NCI-H748 (cell line): ENCODE measurements at regions not wholly inside any gene's neighbourhood (a gene's known extent, or its start where the extent isn't known, plus 50 kb on each side); places are given as distances from the start of the nearest gene placed in this dataset.
"Not testable (repeated sequence)": the region's sequence is repeated elsewhere in the genome, so short reads cannot be mapped to it uniquely, and the experiment has no call there.

Source experiments
- DNase-seq: peaks from one replicate; lab custom pipeline; 2025; ENCODE audit not compliant: unreplicated experiment; lab: John Stamatoyannopoulos, UW

GRCh38 chr20:29687438-29687837, 1570.0 kb upstream of the DEFB115 start:
- no peak for DNase-seq

GRCh38 chr20:29689411-29690225, 1567.8 kb upstream of the DEFB115 start:
- DNase-seq: peak; percentile 89

- DNase-seq: no peak
Observed at GRCh38 chr20:29690274-29690673, 1567.2 kb upstream of the DEFB115 start.

- no peak for DNase-seq
Observed at GRCh38 chr20:29740601-29740950, 1516.9 kb upstream of the DEFB115 start.

GRCh38 chr20:29740951-29741593, 1516.4 kb upstream of the DEFB115 start:
- no peak for DNase-seq

- no peak for DNase-seq
Observed at GRCh38 chr20:29741594-29741893, 1515.9 kb upstream of the DEFB115 start.

GRCh38 chr20:29741894-29742698, 1515.4 kb upstream of the DEFB115 start:
- DNase-seq: no peak

GRCh38 chr20:29742699-29743100, 1514.8 kb upstream of the DEFB115 start:
- no peak for DNase-seq

GRCh38 chr20:29743101-29743931, 1514.1 kb upstream of the DEFB115 start:
- DNase-seq: no peak

- DNase-seq: no peak
Observed at GRCh38 chr20:29744071-29744470, 1513.4 kb upstream of the DEFB115 start.

- DNase-seq: not testable (repeated sequence)
Observed at GRCh38 chr20:29745534-29746245, 1511.8 kb upstream of the DEFB115 start.

- DNase-seq: no peak
Observed at GRCh38 chr20:29750268-29750899, 1507.1 kb upstream of the DEFB115 start.

GRCh38 chr20:29752644-29753425, 1504.6 kb upstream of the DEFB115 start:
- DNase-seq: peak; percentile 21

GRCh38 chr20:29753426-29753746, 1504.1 kb upstream of the DEFB115 start:
- DNase-seq: peak; percentile 92

GRCh38 chr20:29753879-29754278, 1503.6 kb upstream of the DEFB115 start:
- DNase-seq: not testable (repeated sequence)

- not testable (repeated sequence) for DNase-seq
Observed at GRCh38 chr20:29755854-29756498, 1501.5 kb upstream of the DEFB115 start.

- no peak for DNase-seq
Observed at GRCh38 chr20:29756664-29757063, 1500.8 kb upstream of the DEFB115 start.

GRCh38 chr20:29761621-29762385, 1495.7 kb upstream of the DEFB115 start:
- DNase-seq: peak; percentile 24
